ENCODE measurements at regions not wholly inside any gene's neighbourhood (a gene's known extent, or its start where the extent isn't known, plus 50 kb on each side); places are given as distances from the start of the nearest gene placed in this dataset.

DNA sequence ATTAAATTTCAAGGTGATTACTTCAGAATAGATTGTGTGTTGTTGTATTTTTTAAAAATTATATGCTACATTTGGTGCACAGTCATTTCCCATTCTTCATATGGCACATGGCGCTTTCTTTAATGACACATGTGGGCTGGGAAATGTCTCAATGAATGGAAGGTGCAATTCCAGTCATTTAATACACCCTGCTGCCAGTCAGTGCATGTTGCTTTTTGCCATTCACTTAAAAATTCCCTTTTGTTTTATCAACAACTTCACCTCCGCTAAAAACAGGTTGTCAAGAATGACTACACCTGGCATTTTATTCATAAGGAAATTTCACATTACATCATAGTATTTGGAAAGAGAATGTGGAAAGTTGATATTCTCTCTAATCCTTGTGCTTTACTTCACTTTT is 716.4 kb upstream of the ADAMTS5 start:
- Histone ChIP-seq H2BK12ac (ENCODE audit: low read length) (no peak overlapping the region), H3K4me1 (ENCODE audit: control insufficient read depth in 1 of 2, insufficient read depth in 2 of 2, low read length in 2 of 2) (no peaks in the 10 kb centered on the region), H3K79me2 (ENCODE audit: control insufficient read depth, insufficient read depth, low read length, poor library complexity) (no peaks in the 10 kb centered on the region), H3K4me3 (ENCODE audit: low read depth, low read length) (no peak overlapping the region), H3K9ac (ENCODE audit: low read length) (no peak overlapping the region), H3K18ac (ENCODE audit: low read length) (no peak overlapping the region), H3K79me1 (ENCODE audit: low read length) (no peaks in the 10 kb centered on the region), H3K4me2 (ENCODE audit: low read length) (no peak overlapping the region), H3K4ac (ENCODE audit: low read depth, low read length) (no peak overlapping the region), H3K23ac (ENCODE audit: low read length) (no peak overlapping the region), H4K91ac (ENCODE audit: low read depth, low read length) (no peak overlapping the region), H3K9me3 (ENCODE audit: insufficient read depth, low read depth, low read length) (no peaks in the 10 kb centered on the region), H2BK5ac (ENCODE audit: low read depth, low read length, poor library complexity) (no peak overlapping the region), H4K8ac (ENCODE audit: low read depth, low read length) (no peak overlapping the region), H3K27ac (ENCODE audit: low read depth, low read length) (no peak overlapping the region), H2AFZ (ENCODE audit: insufficient read depth, low read length, poor library complexity) (no peak overlapping the region), H4K12ac (ENCODE audit: low read depth, low read length) (no peak overlapping the region), H3K14ac (ENCODE audit: low read length) (no peak overlapping the region), H3K27me3 (ENCODE audit: insufficient read depth, low read length) (no peaks in the 10 kb centered on the region), H2AK5ac (ENCODE audit: low read length) (no peak overlapping the region), H3K36me3 (ENCODE audit: control insufficient read depth in 1 of 2, insufficient read depth in 2 of 2, low read length in 2 of 2) (no peaks in the 10 kb centered on the region), H2BK120ac (ENCODE audit: insufficient read depth, low read length, poor library complexity) (no peak overlapping the region)
- WGBS (ENCODE audit: extremely low coverage, insufficient coverage, insufficient read length), result no CpG with 5 or more reads among the region's 2 CpGs
- DNase-seq, result no peak

GRCh38 chr21:27681841-27682240 is 715.0 kb upstream of the ADAMTS5 start:
- H3K9me3 ChIP-seq (ENCODE audit: insufficient read depth, low read depth, low read length), result no peaks in the 10 kb centered on the region
- H2AFZ ChIP-seq (ENCODE audit: insufficient read depth, low read length, poor library complexity), result no peak overlapping the region
- H3K23ac ChIP-seq (ENCODE audit: low read length), result no peak overlapping the region
- H2BK5ac ChIP-seq (ENCODE audit: low read depth, low read length, poor library complexity), result no peak overlapping the region
- no peaks in the 10 kb centered on the region for H3K27me3 ChIP-seq (ENCODE audit: insufficient read depth, low read length)
- H4K12ac ChIP-seq (ENCODE audit: low read depth, low read length), result no peak overlapping the region
- H3K36me3 ChIP-seq (ENCODE audit: control insufficient read depth in 1 of 2, insufficient read depth in 2 of 2, low read length in 2 of 2), result no peaks in the 10 kb centered on the region
- H3K4me2 ChIP-seq (ENCODE audit: low read length), result no peak overlapping the region
- H2BK12ac ChIP-seq (ENCODE audit: low read length), result no peak overlapping the region
- H3K79me2 ChIP-seq (ENCODE audit: control insufficient read depth, insufficient read depth, low read length, poor library complexity), result no peaks in the 10 kb centered on the region
- DNase-seq, result no peak
- no peak overlapping the region for H3K18ac ChIP-seq (ENCODE audit: low read length)
- no peak overlapping the region for H2AK5ac ChIP-seq (ENCODE audit: low read length)
- WGBS (ENCODE audit: extremely low coverage, insufficient coverage, insufficient read length), result no CpG with 5 or more reads among the region's 2 CpGs
- H3K4me3 ChIP-seq (ENCODE audit: low read depth, low read length), result no peak overlapping the region
- no peak overlapping the region for H2BK120ac ChIP-seq (ENCODE audit: insufficient read depth, low read length, poor library complexity)
- no peaks in the 10 kb centered on the region for H3K4me1 ChIP-seq (ENCODE audit: control insufficient read depth in 1 of 2, insufficient read depth in 2 of 2, low read length in 2 of 2)
- H3K14ac ChIP-seq (ENCODE audit: low read length), result no peak overlapping the region
- no peak overlapping the region for H3K9ac ChIP-seq (ENCODE audit: low read length)
- no peak overlapping the region for H4K8ac ChIP-seq (ENCODE audit: low read depth, low read length)
- H3K4ac ChIP-seq (ENCODE audit: low read depth, low read length), result no peak overlapping the region
- H3K79me1 ChIP-seq (ENCODE audit: low read length), result no peaks in the 10 kb centered on the region
- H4K91ac ChIP-seq (ENCODE audit: low read depth, low read length), result no peak overlapping the region
- H3K27ac ChIP-seq (ENCODE audit: low read depth, low read length), result no peak overlapping the region

DNA sequence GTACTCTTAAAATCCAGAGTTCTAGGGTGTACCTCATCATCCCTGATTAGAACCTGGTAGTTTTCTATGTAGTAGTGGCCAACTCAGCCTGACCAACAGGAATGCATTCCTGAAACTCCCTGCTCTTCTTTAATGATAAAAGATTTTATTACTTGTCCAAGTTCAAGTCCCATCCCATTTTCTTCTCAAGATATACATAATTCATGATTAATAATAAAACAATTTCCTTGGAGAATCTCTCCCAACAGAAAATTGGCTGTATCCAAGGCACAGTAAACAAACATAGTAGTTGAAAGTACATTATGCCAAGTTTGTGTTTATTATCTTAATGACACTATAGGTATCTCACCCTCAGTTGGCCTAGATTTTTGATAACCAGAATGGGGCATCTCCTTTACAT is 714.1 kb upstream of the ADAMTS5 start:
- no peaks in the 10 kb centered on the region for H3K79me1 ChIP-seq (ENCODE audit: low read length)
- no peak overlapping the region for H3K9ac ChIP-seq (ENCODE audit: low read length)
- H4K8ac ChIP-seq (ENCODE audit: low read depth, low read length), result no peak overlapping the region
- H2BK12ac ChIP-seq (ENCODE audit: low read length), result no peak overlapping the region
- H3K79me2 ChIP-seq (ENCODE audit: control insufficient read depth, insufficient read depth, low read length, poor library complexity), result no peaks in the 10 kb centered on the region
- H3K4me3 ChIP-seq (ENCODE audit: low read depth, low read length), result no peak overlapping the region
- no peak for DNase-seq
- no peaks in the 10 kb centered on the region for H3K36me3 ChIP-seq (ENCODE audit: control insufficient read depth in 1 of 2, insufficient read depth in 2 of 2, low read length in 2 of 2)
- no peak overlapping the region for H2AK5ac ChIP-seq (ENCODE audit: low read length)
- no peaks in the 10 kb centered on the region for H3K9me3 ChIP-seq (ENCODE audit: insufficient read depth, low read depth, low read length)
- H3K4me2 ChIP-seq (ENCODE audit: low read length), result no peak overlapping the region
- H4K12ac ChIP-seq (ENCODE audit: low read depth, low read length), result no peak overlapping the region
- no peak overlapping the region for H3K18ac ChIP-seq (ENCODE audit: low read length)
- no peak overlapping the region for H3K4ac ChIP-seq (ENCODE audit: low read depth, low read length)
- H3K27me3 ChIP-seq (ENCODE audit: insufficient read depth, low read length), result no peaks in the 10 kb centered on the region
- no peak overlapping the region for H4K91ac ChIP-seq (ENCODE audit: low read depth, low read length)
- no peak overlapping the region for H2BK120ac ChIP-seq (ENCODE audit: insufficient read depth, low read length, poor library complexity)
- no peak overlapping the region for H3K27ac ChIP-seq (ENCODE audit: low read depth, low read length)
- H2BK5ac ChIP-seq (ENCODE audit: low read depth, low read length, poor library complexity), result no peak overlapping the region
- no peak overlapping the region for H3K14ac ChIP-seq (ENCODE audit: low read length)
- H2AFZ ChIP-seq (ENCODE audit: insufficient read depth, low read length, poor library complexity), result no peak overlapping the region
- no peak overlapping the region for H3K23ac ChIP-seq (ENCODE audit: low read length)
- no peaks in the 10 kb centered on the region for H3K4me1 ChIP-seq (ENCODE audit: control insufficient read depth in 1 of 2, insufficient read depth in 2 of 2, low read length in 2 of 2)

DNA sequence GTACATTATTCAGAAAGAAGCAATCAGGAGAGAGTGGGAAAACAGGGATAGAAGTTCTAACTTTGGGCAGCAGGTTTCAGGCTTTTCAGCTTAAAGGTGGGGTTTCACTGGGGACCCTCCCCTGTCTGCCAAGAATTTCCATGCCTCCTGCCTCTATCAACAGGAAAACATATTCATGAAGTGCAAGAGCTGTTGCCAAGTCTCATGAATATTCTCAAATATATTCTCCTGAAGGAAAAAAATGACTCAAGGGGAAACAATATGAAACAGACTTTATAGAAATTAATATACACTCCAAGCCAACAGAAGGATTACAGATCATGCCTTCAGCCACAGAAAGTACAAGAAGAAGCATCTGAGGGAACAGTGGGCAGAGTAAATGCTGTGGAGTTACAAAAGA is 713.3 kb upstream of the ADAMTS5 start:
- Histone ChIP-seq H3K18ac (ENCODE audit: low read length) (no peak overlapping the region), H4K8ac (ENCODE audit: low read depth, low read length) (no peak overlapping the region), H3K9ac (ENCODE audit: low read length) (no peak overlapping the region), H3K27ac (ENCODE audit: low read depth, low read length) (no peak overlapping the region), H4K91ac (ENCODE audit: low read depth, low read length) (no peak overlapping the region), H3K14ac (ENCODE audit: low read length) (no peak overlapping the region), H2BK5ac (ENCODE audit: low read depth, low read length, poor library complexity) (no peak overlapping the region), H3K4me3 (ENCODE audit: low read depth, low read length) (no peak overlapping the region), H2BK12ac (ENCODE audit: low read length) (no peak overlapping the region), H3K9me3 (ENCODE audit: insufficient read depth, low read depth, low read length) (no peaks in the 10 kb centered on the region), H3K4ac (ENCODE audit: low read depth, low read length) (no peak overlapping the region), H2AK5ac (ENCODE audit: low read length) (no peak overlapping the region), H3K36me3 (ENCODE audit: control insufficient read depth in 1 of 2, insufficient read depth in 2 of 2, low read length in 2 of 2) (no peaks in the 10 kb centered on the region), H3K27me3 (ENCODE audit: insufficient read depth, low read length) (no peaks in the 10 kb centered on the region), H3K79me1 (ENCODE audit: low read length) (no peaks in the 10 kb centered on the region), H3K79me2 (ENCODE audit: control insufficient read depth, insufficient read depth, low read length, poor library complexity) (no peaks in the 10 kb centered on the region), H3K4me1 (ENCODE audit: control insufficient read depth in 1 of 2, insufficient read depth in 2 of 2, low read length in 2 of 2) (no peaks in the 10 kb centered on the region), H3K4me2 (ENCODE audit: low read length) (no peak overlapping the region), H2AFZ (ENCODE audit: insufficient read depth, low read length, poor library complexity) (no peak overlapping the region), H2BK120ac (ENCODE audit: insufficient read depth, low read length, poor library complexity) (no peak overlapping the region), H3K23ac (ENCODE audit: low read length) (no peak overlapping the region), H4K12ac (ENCODE audit: low read depth, low read length) (no peak overlapping the region)
- DNase-seq, result no peak

GRCh38 chr21:27678511-27678910 is 711.6 kb upstream of the ADAMTS5 start:
- Histone ChIP-seq H3K23ac (ENCODE audit: low read length) (no peak overlapping the region), H3K18ac (ENCODE audit: low read length) (no peak overlapping the region), H2AK5ac (ENCODE audit: low read length) (no peak overlapping the region), H3K9me3 (ENCODE audit: insufficient read depth, low read depth, low read length) (no peaks in the 10 kb centered on the region), H3K14ac (ENCODE audit: low read length) (no peak overlapping the region), H2BK12ac (ENCODE audit: low read length) (no peak overlapping the region), H3K4me1 (ENCODE audit: control insufficient read depth in 1 of 2, insufficient read depth in 2 of 2, low read length in 2 of 2) (no peaks in the 10 kb centered on the region), H3K4ac (ENCODE audit: low read depth, low read length) (no peak overlapping the region), H2BK5ac (ENCODE audit: low read depth, low read length, poor library complexity) (no peak overlapping the region), H3K9ac (ENCODE audit: low read length) (no peak overlapping the region), H3K27ac (ENCODE audit: low read depth, low read length) (no peak overlapping the region), H3K4me2 (ENCODE audit: low read length) (no peak overlapping the region), H3K79me2 (ENCODE audit: control insufficient read depth, insufficient read depth, low read length, poor library complexity) (no peaks in the 10 kb centered on the region), H2AFZ (ENCODE audit: insufficient read depth, low read length, poor library complexity) (no peak overlapping the region), H4K91ac (ENCODE audit: low read depth, low read length) (no peak overlapping the region), H4K12ac (ENCODE audit: low read depth, low read length) (no peak overlapping the region), H3K79me1 (ENCODE audit: low read length) (no peaks in the 10 kb centered on the region), H3K27me3 (ENCODE audit: insufficient read depth, low read length) (no peaks in the 10 kb centered on the region), H3K36me3 (ENCODE audit: control insufficient read depth in 1 of 2, insufficient read depth in 2 of 2, low read length in 2 of 2) (no peaks in the 10 kb centered on the region), H2BK120ac (ENCODE audit: insufficient read depth, low read length, poor library complexity) (no peak overlapping the region), H3K4me3 (ENCODE audit: low read depth, low read length) (no peak overlapping the region), H4K8ac (ENCODE audit: low read depth, low read length) (no peak overlapping the region)
- no peak for DNase-seq
- no CpG with 5 or more reads among the region's 2 CpGs for WGBS (ENCODE audit: extremely low coverage, insufficient coverage, insufficient read length)
